ENCODE measurements at regions not wholly inside any gene's neighbourhood (a gene's known extent, or its start where the extent isn't known, plus 50 kb on each side); places are given as distances from the start of the nearest gene placed in this dataset.

DNA sequence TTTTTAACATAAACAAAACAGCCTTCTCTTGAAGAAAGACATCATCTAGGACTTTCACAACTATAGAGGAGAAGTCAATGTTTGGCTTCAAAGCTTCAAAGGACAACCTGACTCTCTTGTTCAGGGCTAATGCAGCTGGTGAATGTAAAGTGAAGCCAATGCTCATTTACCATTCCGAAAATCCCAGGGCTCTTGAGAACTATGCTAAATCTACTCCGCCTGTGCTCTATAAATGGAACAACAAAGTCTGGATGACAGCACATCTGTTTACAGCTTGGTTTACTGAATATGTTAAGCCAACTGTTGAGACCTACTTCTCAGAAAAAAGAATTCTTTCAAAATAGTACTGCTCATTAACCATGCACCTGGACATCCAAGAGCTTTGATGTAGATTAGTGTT, 259.8 kb upstream of the NR5A2 start:
- no peak for DNase-seq

DNA sequence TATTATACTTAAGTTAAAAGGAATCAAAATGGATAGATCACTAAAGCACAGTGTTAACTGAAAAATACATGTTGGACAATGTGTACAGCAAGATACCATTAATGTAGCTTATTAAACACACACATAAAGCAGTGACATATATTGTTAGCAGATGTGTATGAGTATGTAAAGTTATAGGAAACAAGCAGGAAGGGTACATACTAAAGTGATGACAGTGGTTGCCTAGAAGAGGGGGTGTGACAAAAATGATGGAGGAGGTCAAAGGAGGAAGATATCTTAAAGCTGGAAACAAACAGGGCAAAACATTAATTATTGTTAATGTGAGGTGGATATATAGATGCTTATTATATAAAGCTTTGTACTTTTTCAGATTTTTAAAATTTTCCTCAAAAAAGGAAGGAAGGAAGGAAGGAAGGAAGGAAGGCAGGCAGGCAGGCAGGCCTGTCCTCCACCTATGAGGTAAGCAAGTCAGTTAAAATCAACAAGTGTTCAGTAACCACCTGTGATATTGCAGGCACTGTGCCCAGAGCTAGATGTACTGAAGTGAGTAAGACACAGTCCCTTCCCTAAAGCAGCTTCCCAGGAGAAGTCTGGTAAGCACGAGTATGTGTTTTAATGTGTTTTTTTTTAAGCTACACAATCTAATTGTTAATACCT, 252.9 kb upstream of the NR5A2 start:
- DNase-seq = no peak

DNA sequence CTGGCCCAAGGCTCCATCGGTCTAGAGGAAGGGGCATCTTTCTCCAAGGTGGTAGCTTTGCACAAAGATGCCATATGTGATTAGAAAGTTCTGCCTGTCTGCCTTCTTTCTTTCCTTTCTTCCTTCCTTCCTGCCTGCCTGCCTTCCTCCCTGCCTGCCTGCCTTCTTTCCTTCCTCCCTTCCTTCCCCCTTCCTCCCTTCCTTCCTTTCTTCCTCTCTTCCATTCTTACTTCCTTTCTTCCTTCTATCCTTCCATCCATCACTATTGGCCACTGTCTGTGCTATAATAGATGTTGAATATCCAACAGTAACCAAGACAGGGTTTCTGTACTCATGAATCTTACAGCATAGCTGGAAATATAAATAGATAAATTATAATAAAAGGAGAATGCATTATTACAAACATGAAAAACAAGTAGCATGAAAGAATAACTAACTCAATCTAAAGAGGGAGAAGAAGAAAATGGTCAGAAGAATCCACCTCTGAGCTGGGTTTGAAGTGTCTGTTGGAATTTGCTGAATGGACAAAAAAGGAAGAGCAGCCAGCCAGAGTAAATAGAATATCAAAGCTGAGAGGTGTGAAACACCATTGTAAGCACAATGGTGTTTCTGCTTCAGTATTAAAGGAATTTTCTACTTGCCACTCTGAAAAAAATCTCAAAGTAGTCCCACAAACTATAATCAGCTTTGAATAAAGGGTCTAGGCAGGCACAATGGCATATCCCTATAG, 250.6 kb upstream of the NR5A2 start:
- no peak for DNase-seq

- no peak for DNase-seq
Measured at GRCh38 chr1:199778324-199778955, 249.1 kb upstream of the NR5A2 start.

DNA sequence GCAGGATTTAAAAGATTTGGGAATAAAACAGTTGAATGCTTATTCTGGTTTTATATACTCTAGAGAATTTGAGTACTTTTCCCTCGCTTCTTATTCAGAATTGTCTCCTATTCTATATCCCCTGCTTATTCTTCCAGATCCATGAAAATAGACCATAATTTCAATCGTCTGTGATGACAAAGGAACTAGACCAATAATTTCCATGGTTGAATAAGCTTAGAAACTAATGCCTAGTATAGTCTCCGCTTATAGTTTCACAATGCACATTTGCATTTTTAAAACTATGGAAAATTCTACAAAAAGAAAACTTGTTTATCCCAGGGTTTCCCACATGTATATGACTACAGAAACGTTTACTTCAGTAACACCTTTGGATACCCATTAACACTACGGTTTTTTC, 247.4 kb upstream of the NR5A2 start:
- DNase-seq = no peak

DNA sequence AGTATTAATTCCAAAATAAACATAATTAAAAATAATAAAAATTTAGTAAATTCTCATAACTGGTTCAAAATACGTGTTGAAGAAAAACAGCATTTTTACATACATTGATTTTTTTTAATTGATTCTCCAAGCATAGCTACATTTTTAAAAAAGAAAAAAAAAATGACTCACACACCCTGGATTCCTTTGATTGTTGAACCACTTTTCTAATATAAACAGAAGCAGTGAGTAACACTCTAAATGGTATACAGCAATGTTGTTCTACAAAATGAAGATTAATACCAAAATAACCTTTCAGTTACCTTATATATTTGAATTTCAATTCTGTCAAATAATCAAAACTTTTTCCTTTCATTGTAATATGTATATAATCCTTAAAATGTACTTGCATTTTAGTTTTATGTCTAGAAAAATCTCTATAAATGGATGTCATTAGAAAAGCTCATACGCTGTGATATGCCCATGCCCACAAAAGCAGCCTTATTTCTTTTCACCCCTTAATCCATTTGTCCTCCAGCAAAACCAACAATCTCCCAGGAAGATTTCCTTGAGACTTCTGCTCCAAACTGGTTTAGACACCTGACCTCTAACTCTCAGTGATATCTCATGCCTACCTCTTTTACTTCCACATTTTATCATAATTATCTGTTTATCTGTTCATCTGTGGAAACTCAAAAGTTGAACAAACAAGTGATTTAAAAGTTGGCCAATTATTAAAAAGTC, 246.4 kb upstream of the NR5A2 start:
- no peak for DNase-seq

DNA sequence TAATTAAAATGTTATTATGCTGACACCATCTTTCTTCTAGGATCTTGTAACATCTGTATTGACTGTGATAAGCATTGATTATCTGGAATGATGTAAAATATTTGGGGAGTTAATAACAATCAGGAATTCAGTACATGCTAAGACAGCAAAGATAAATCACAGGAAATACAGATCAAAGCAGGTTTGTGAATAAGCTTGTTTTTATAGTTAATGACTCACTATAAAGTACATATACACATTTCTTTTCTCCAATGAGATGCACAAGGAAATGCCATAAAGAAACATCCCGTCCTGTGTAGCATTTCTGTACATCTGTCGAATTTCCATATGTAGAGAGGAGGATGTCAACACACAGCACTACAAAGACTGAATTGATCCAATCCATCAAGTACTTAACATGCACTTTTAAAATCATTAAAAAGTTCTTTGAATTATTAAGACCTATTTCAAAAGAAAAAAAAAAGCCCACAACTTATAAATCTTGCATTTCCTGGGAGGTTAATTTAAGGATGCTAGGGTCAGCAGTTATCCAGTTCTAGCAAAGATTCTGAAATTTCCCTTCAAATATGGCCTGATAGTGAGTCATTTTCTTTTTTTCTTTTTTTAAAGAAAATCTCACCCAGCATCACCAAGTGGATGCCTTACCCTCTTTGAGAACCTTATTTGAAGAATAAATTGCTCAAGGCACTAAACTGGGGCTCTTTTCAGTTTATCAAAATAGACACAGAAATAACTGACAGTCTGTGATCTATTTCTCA, 243.2 kb upstream of the NR5A2 start:
- no peak for DNase-seq

DNA sequence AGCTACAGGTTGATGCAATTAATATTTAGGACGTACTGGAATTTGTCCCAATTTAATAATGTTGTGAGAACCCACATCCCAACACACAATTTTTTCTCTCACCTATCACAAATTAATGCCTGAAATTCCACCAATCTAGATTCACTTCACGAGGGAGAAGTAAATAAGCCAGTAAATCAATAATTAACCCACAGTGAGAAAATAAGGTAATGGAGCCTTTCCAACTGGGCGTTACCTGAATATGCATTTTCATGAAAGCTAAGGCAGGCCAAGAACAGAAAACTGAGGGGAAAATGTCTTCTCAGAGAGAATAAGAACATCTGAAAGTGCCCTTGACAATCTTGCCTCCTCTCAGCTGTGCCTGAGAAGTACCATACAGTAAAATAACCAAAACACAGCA, 240.8 kb upstream of the NR5A2 start:
- DNase-seq = no peak

GRCh38 chr1:199789141-199789540, 238.4 kb upstream of the NR5A2 start:
- DNase-seq = no peak

GRCh38 chr1:199791495-199791894, 236.0 kb upstream of the NR5A2 start:
- DNase-seq = no peak

DNA sequence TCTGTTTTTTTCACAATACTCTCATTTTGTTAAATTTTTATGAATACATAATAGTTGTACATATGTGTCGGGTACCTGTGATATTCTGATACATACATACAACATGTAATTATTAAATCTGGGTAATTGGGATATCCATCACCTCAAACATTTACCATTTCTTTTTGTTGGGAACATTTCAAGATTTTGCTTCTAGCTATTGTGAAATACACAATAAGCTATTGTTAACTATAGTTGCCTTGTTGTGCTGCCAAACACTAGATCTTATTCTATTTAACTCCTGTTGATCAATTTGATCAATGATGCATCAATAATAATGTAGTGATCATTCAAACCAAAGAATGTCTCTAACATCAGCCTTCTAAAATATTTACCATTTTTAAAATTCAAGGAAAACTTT, 234.6 kb upstream of the NR5A2 start:
- no peak for DNase-seq

DNA sequence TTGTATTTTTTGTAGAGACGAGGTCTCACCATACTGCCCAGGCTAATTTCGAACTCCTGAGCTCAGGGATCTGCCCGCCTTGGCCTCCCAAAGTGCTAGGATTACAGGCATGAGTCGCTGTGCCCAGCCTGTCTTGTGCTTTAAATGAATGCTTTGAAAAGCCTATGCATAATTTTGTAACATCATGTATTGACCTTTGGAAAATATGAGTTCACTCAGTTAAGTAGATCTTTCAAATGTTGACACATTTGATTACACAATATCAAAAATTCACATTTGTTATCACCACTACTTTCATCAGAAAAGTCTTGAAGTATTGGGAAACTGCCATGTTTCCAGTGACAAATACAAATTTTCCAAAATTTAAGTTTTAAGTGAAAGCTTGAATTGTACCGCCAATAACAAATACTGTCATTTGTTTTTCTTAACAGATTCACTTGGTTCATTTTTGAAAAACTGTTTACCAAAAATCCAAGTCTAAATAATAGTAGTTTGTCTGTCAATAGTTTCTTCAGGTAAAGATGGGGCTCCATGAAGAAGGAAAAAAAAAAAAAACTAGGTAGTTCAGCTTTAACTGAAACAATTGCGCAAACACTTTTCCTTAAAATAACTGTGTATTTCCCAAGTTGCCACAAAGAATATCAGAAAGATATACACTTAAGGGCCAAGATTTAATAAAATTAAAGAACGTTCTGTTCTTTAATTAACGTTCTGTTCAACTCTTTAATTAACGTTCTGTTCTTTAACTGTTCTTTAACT, 233.2 kb upstream of the NR5A2 start:
- no peak for DNase-seq

GRCh38 chr1:199799116-199799515, 228.4 kb upstream of the NR5A2 start:
- DNase-seq = no peak

- no peak for DNase-seq
Measured at GRCh38 chr1:199804526-199804925, 223.0 kb upstream of the NR5A2 start.

DNA sequence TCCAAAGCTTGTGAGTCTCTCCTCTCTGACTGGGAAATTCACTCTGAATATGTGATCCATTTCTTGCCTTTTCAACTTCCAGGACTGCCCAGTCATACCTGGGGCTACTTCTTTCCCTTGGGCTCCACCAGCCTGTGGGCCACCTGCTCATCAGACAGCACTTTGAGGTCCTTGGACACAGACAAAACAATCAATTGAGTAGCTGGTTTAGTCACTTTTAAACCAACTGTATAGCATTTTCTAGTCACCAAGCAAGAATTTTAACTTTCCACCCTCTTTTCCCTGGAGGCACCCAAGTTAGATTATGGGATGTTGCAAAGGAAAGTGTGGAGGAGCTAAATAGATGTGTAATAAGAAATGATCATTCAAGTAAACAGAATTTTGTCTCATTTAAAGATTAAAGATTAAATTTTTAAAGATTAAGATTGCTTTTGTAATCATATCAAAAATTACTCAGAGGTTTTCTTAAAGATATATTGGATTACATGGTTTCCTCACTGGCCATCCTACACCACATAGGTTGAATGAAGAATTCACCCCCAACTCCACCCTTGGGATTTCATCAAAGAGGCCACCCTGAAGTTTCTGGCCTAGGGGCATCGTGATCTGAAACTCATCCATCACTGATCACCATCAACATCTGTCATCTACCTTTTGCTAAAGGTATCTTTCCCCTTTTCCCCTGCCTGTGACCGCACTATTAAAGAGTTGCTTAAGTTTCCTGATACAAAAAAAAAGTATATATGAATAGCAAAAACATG, 219.2 kb upstream of the NR5A2 start:
- no peak for DNase-seq

DNA sequence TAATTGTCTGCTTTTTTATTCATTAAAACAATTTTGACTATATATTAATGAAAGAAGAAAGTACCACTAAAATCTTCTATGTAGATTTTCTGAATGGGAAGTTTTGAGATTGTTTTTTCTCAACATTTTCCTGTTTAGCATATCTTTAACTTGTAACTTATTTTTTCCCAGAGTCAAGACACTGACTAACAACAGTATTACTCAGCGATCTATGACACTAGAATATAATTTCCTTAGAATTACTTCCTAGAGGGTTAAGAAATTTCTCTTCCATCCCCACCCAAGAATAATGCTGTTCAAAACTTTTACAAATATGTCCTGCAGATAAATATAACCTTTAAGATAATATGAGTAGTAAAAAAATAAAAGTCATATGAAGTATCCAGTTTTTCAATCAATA, 218.2 kb upstream of the NR5A2 start:
- no peak for DNase-seq

GRCh38 chr1:199811163-199811562, 216.3 kb upstream of the NR5A2 start:
- DNase-seq = no peak

DNA sequence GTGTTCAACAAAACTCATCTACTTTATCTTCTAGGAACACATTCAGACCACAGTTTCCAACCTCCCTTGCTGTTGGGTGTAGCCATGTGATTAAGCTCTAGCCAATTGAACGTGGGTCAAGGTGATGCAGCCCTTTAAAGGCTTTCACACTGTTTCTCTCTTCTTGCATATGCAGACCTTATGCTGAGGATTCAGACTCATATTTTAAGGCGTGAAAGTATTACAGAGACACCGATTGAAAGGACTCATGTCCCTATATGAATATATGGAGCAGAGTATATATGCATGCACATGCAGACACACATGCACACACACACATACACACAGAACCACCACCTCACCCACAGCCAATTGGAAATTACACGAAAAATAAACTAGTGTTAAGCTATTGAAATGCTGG, 214.3 kb upstream of the NR5A2 start:
- DNase-seq = no peak

GRCh38 chr1:199815947-199816346, 211.6 kb upstream of the NR5A2 start:
- DNase-seq = no peak

DNA sequence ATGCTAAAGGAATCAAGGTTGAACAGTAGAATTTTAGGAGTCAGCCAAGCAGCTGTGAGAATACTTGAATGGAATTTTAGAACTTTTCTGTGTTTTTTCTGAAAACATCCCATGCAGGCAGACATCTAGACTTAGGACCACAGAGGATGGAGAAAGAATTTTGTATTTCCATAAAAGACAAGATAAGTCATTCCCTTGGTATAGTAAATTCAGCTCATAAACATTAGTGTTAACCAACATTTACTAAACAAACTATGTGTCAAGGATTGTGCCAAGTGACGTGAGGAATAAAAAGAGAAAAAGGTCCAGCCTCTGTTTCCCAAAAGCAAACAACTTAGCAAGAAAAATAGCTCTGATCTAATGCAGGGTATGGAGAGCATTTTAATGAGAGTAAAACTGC, 210.2 kb upstream of the NR5A2 start:
- no peak for DNase-seq

DNA sequence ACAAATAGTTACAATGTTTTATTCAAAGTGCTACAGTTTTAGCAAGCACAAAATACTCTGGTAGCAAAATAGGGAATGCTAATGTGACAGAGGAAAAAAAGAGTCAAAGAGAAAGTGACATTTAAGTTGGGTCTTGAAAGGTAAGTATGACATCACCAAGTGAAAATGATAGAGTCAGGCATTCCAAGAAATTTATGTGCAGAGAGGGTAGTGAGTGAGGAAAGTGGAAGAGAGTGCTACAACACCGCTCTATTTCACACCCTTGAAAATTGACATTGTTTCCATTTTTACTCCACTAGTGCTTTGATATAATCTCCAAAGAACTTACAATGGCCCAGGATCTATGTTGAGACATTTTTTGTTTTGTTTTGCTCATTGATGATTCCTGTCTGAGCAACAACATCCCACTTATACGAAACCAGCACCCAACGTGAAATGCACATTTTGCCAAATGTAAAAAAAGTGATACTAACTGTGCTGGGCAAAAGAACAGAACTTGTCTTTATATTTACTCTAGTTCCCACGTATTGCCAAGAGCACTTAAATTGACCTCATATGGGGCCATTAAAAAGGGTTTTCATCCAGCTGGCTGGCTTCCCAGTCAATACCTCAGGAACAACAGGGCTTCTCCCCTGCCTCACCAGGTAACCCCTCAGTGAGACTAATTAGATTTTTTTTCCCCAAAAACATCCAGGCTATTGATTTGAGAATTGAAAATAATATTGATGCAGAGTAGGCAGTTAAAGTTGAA, 206.3 kb upstream of the NR5A2 start:
- DNase-seq = no peak

Data from activated T-cell treated with anti-CD3 and anti-CD28 coated beads, Interleukin-2, amount 50 U/mL, for 1 hour (primary cell).